GM12891 (cell line): ENCODE measurements at regions not wholly inside any gene's neighbourhood (a gene's known extent, or its start where the extent isn't known, plus 50 kb on each side); places are given as distances from the start of the nearest gene placed in this dataset.

Experiments used
- POLR2A ChIP-seq: IDR thresholded peaks from 2 replicates; pipeline ENCODE4 v1.6.1; 2011; ENCODE audit warnings: low read depth, low read length, control low read depth
- POLR2AphosphoS5 ChIP-seq: IDR thresholded peaks from 2 replicates; pipeline ENCODE4 v1.6.1; 2011; ENCODE audit warnings: low read depth, low read length, control low read depth
- POU2F2 ChIP-seq: IDR thresholded peaks from 2 replicates; pipeline ENCODE4 v1.6.1; 2011; ENCODE audit warnings: low read depth, mild to moderate bottlenecking, control low read depth, low read length, moderate library complexity
- SPI1 ChIP-seq: IDR thresholded peaks from 2 replicates; pipeline ENCODE4 v1.6.1; 2011; ENCODE audit warnings: low read depth, low read length, control low read depth
- TAF1 ChIP-seq: IDR thresholded peaks from 2 replicates; pipeline ENCODE4 v1.6.1; 2011; ENCODE audit warnings: low read depth, low read length, control low read depth

- TF ChIP-seq TAF1: no peak
- TF ChIP-seq POLR2A: no peak
- TF ChIP-seq SPI1: no peak
- TF ChIP-seq POLR2AphosphoS5: no peak
- no peak for TF ChIP-seq POU2F2
Measured at GRCh38 chr5:63164838-63165535, 586.4 kb downstream of the LRRC70 start.
